Fibroblast of lung (primary cell): ENCODE measurements at regions not wholly inside any gene's neighbourhood (a gene's known extent, or its start where the extent isn't known, plus 50 kb on each side); places are given as distances from the start of the nearest gene placed in this dataset.
"Not testable (repeated sequence)": the region's sequence is repeated elsewhere in the genome, so short reads cannot be mapped to it uniquely, and the experiment has no call there.

ENCODE experiments used
- DNase-seq, 2 donors: peaks; one replicate each; pipeline versions ENCODE4 v3.0.0 to v3.0.0-alpha.2; 2010; ENCODE audit warnings: low read depth in 2 of 2
- H2AFZ ChIP-seq: 2 replicates; pipeline ENCODE4 v1.5.1; 2012; ENCODE audit warnings: low read length, control low read depth, inconsistent platforms
- H3K27ac ChIP-seq: 2 replicates; pipeline ENCODE4 v1.5.1; 2011; ENCODE audit warnings: low read length, control low read depth; ENCODE audit not compliant: insufficient read depth
- H3K27me3 ChIP-seq: 2 replicates; pipeline ENCODE4 v1.5.1; 2011; ENCODE audit warnings: mild to moderate bottlenecking, low read length; ENCODE audit not compliant: control insufficient read depth, insufficient read depth
- H3K36me3 ChIP-seq: 2 replicates; pipeline ENCODE4 v1.5.1; 2011; ENCODE audit warnings: low read length; ENCODE audit not compliant: control insufficient read depth, insufficient read depth
- H3K4me1 ChIP-seq: 2 replicates; pipeline ENCODE4 v1.5.1; 2011; ENCODE audit warnings: low read length; ENCODE audit not compliant: control insufficient read depth, insufficient read depth; ENCODE audit errors: extremely low read depth
- H3K4me2 ChIP-seq: 2 replicates; pipeline ENCODE4 v1.5.1; 2011; ENCODE audit warnings: low read length, control low read depth; ENCODE audit not compliant: insufficient read depth; ENCODE audit errors: extremely low read depth
- H3K4me3 ChIP-seq, 4 experiments: fragments of 200-600 bp in 1 of 4; sonication (generic) in 1 of 4; replicated peaks in 1 of 4; 2 replicates each; pipeline ENCODE4 v1.5.1; 2011 to 2016; ENCODE audit warnings: low read length in 4 of 4, low read depth in 3 of 4, mild to moderate bottlenecking in 3 of 4, control low read depth in 2 of 4, inconsistent platforms in 1 of 4, mixed read lengths in 1 of 4; ENCODE audit not compliant: insufficient read depth in 1 of 4; ENCODE audit errors: control extremely low read depth in 1 of 4
- H3K79me2 ChIP-seq: 2 replicates; pipeline ENCODE4 v1.5.1; 2012; ENCODE audit warnings: mild to moderate bottlenecking, low read length, inconsistent platforms; ENCODE audit not compliant: control insufficient read depth, insufficient read depth
- H3K9ac ChIP-seq: 2 replicates; pipeline ENCODE4 v1.5.1; 2011; ENCODE audit warnings: mild to moderate bottlenecking, low read length, control low read depth; ENCODE audit not compliant: insufficient read depth
- H3K9me3 ChIP-seq: 2 replicates; pipeline ENCODE4 v1.5.1; 2012; ENCODE audit warnings: low read depth, low read length; ENCODE audit not compliant: control insufficient read depth, insufficient read depth
- H4K20me1 ChIP-seq: 2 replicates; pipeline ENCODE4 v1.5.1; 2011; ENCODE audit warnings: low read length; ENCODE audit not compliant: control insufficient read depth, insufficient read depth; ENCODE audit errors: extremely low read depth

- not testable (repeated sequence) for H2AFZ ChIP-seq
Measured at GRCh38 chr17:16837468-16838266, 134.3 kb downstream of the TNFRSF13B start.

GRCh38 chr17:16836315-16836915 is 135.5 kb downstream of the TNFRSF13B start:
- not testable (repeated sequence) for H3K27me3 ChIP-seq, H3K9ac ChIP-seq, H3K4me3 ChIP-seq, H3K4me1 ChIP-seq, H4K20me1 ChIP-seq, H3K9me3 ChIP-seq, DNase-seq, H3K27ac ChIP-seq, H3K4me2 ChIP-seq, H2AFZ ChIP-seq, H3K36me3 ChIP-seq, H3K79me2 ChIP-seq

More at GRCh38 chr17:16837468-16838266, 134.3 kb downstream of the TNFRSF13B start:
- H3K27me3 ChIP-seq, DNase-seq, H3K4me3 ChIP-seq, H3K9me3 ChIP-seq, H3K4me2 ChIP-seq, H3K79me2 ChIP-seq, H3K9ac ChIP-seq, H3K36me3 ChIP-seq, H4K20me1 ChIP-seq, H3K4me1 ChIP-seq, H3K27ac ChIP-seq: not testable (repeated sequence)

- not testable (repeated sequence) for H4K20me1 ChIP-seq, H3K36me3 ChIP-seq, H3K4me3 ChIP-seq, H3K4me1 ChIP-seq, H3K4me2 ChIP-seq, H3K9me3 ChIP-seq, DNase-seq, H3K79me2 ChIP-seq, H3K27me3 ChIP-seq, H2AFZ ChIP-seq, H3K9ac ChIP-seq, H3K27ac ChIP-seq
Measured at GRCh38 chr17:16833517-16833916, 138.4 kb downstream of the TNFRSF13B start.

GRCh38 chr17:16832853-16833252 is 139.1 kb downstream of the TNFRSF13B start:
- not testable (repeated sequence) for H3K27ac ChIP-seq, H3K4me3 ChIP-seq, DNase-seq, H4K20me1 ChIP-seq, H3K4me2 ChIP-seq, H2AFZ ChIP-seq, H3K27me3 ChIP-seq, H3K4me1 ChIP-seq, H3K9ac ChIP-seq, H3K79me2 ChIP-seq, H3K36me3 ChIP-seq, H3K9me3 ChIP-seq

- H3K4me1 ChIP-seq, H3K79me2 ChIP-seq, H3K27me3 ChIP-seq, H3K27ac ChIP-seq, H3K4me2 ChIP-seq, H3K4me3 ChIP-seq, H3K36me3 ChIP-seq, H3K9ac ChIP-seq, H4K20me1 ChIP-seq, H3K9me3 ChIP-seq, DNase-seq, H2AFZ ChIP-seq: not testable (repeated sequence)
Measured at GRCh38 chr17:16832206-16832605, 139.7 kb downstream of the TNFRSF13B start.

- not testable (repeated sequence) for H3K9me3 ChIP-seq, H3K4me2 ChIP-seq, DNase-seq, H4K20me1 ChIP-seq, H3K27me3 ChIP-seq, H3K36me3 ChIP-seq, H3K27ac ChIP-seq, H3K4me3 ChIP-seq, H3K4me1 ChIP-seq, H3K79me2 ChIP-seq, H3K9ac ChIP-seq, H2AFZ ChIP-seq
Measured at GRCh38 chr17:16830770-16831169, 140.7 kb downstream of the CCDC144A start.

GRCh38 chr17:16830219-16830618 is 140.2 kb downstream of the CCDC144A start:
- not testable (repeated sequence) for H3K79me2 ChIP-seq, H3K4me2 ChIP-seq, DNase-seq, H3K4me3 ChIP-seq, H3K9me3 ChIP-seq, H3K27me3 ChIP-seq, H3K27ac ChIP-seq, H3K36me3 ChIP-seq, H3K4me1 ChIP-seq, H3K9ac ChIP-seq, H2AFZ ChIP-seq, H4K20me1 ChIP-seq
